Stimulated activated CD8-positive, alpha-beta memory T cell treated with anti-CD3 and anti-CD28 coated beads, Interleukin-12 subunit alpha, Interleukin-12 subunit beta, amount 100 ng/mL, for 1 hour (primary cell): ENCODE measurements at regions not wholly inside any gene's neighbourhood (a gene's known extent, or its start where the extent isn't known, plus 50 kb on each side); places are given as distances from the start of the nearest gene placed in this dataset.
"Not testable (repeated sequence)": the region's sequence is repeated elsewhere in the genome, so short reads cannot be mapped to it uniquely, and the experiment has no call there.

Experiments
- DNase-seq: peaks from one replicate; pipeline ENCODE4 v3.0.0-alpha.2; 2020; ENCODE audit warnings: low read depth

DNA sequence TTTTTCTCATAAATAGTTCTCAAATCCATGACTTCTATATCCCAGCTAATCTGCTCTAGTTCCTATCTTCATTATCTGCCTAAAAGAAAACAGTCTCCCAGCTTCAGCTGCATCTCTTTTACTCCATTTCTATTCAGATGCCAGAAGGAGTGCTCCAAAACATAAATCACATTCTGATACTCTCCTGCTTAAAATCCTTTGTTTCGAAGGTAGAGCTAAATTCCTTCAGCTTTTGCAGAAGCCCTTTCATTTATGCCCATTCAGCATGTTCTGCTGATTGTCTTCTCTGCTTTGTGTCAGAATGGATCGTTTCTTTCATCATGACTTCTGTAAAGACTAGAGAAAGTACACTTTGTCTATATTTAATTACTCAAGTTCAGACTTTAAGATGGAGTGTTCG lies 440.1 kb upstream of the SMIM31 start:
- DNase-seq: no peak

- no peak for DNase-seq
Observed at GRCh38 chr4:164318350-164318749, 435.6 kb upstream of the SMIM31 start.

- DNase-seq: no peak
Observed at GRCh38 chr4:164319688-164320087, 434.2 kb upstream of the SMIM31 start.

DNA sequence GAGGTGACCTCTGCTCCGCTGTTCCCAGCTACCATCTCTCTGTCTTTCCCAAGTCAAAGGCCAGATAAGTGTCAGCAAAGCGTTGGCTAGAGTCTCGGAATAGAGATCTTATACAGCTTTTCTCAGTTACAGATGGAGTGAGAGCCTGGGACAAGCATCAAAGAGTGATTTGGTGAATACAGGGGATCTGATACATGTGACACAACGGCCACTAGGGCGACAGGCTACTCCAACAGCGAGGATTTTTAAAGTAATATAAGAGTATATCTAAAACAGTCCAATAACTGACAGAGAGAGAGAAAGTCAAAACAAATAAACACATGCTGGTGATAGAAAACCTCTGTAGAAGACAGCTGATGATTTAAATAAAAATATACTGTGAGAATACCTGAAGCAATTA lies 433.1 kb upstream of the SMIM31 start:
- DNase-seq: no peak

- no peak for DNase-seq
Observed at GRCh38 chr4:164326056-164326455, 427.9 kb upstream of the SMIM31 start.

DNA sequence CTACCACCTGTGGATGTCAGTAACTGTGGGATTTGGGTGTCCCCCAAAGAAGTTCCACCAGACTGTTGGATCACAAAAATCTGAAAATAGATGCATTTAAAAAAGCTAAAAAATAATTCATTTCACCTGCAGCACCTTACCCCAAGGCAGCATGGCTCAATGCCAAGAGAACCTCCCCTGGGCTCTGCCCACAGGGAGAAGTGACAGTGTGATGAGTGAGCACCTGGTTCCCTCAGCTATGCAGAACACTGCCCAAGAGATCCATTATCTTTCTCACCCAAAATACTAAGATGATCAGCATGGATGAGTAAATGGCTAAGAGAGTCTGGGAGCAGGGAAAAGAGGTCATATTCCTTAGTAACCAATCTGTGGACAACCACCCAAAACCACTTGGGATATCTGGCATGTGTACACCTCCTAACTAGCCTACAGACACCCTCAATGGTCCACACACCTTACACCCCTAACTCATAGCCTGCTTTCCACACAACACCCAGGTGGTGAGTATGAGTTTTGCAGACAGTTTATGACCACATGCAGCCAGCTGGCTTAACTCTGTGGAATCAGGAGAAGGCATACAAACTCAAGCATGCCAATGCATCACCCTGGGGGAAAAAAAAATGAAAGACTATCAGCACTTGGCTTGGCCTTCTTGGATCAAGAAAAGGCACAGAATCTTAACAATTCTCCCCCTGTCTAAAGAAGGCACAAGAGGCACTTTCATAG lies 416.5 kb upstream of the SMIM31 start:
- no peak for DNase-seq

- DNase-seq: no peak
Observed at GRCh38 chr4:164343472-164343976, 410.4 kb upstream of the SMIM31 start.

GRCh38 chr4:164345756-164346155 lies 408.2 kb upstream of the SMIM31 start:
- DNase-seq: no peak

GRCh38 chr4:164350061-164350460 lies 403.9 kb upstream of the SMIM31 start:
- DNase-seq: no peak

- DNase-seq: not testable (repeated sequence)
Observed at GRCh38 chr4:164350716-164351115, 403.2 kb upstream of the SMIM31 start.

GRCh38 chr4:164357957-164358356 lies 396.0 kb upstream of the SMIM31 start:
- DNase-seq: no peak

DNA sequence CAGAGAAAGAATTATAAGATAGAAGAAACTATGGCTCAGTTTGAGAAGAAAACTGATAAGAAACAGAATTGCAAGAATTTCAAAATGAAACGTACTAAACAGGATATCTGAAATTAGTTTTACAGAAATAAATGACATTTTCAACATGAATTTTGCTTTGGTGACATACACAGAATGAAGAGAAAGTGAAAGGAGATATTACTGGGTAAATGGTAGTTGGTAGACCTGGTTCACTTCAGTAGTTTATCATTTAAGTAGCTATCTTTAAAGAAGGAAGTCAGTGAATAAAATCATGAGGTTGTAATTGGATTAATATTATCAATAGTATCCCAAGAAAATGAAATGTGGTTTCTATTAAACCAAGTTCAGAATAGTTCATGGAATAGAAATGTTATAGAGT lies 395.5 kb upstream of the SMIM31 start:
- DNase-seq: no peak

DNA sequence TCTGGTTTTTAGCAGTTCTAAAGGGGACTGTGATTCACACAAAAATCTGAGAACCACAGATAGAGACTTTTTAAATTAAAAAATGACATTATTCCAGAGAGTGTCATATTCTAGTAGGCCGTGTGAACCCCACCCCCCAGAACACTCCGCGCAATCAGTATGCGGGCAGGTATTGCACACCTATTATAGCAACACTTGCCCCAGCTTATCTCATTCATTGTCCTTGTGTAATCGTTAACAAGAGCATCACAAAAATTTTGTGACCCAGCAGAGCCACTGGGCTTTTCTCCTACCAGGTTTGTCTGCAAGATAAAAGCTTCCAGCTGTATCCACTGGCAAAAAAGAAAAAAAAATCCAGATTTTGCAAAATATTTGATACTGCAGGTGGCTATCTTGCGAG lies 394.1 kb upstream of the SMIM31 start:
- DNase-seq: no peak

DNA sequence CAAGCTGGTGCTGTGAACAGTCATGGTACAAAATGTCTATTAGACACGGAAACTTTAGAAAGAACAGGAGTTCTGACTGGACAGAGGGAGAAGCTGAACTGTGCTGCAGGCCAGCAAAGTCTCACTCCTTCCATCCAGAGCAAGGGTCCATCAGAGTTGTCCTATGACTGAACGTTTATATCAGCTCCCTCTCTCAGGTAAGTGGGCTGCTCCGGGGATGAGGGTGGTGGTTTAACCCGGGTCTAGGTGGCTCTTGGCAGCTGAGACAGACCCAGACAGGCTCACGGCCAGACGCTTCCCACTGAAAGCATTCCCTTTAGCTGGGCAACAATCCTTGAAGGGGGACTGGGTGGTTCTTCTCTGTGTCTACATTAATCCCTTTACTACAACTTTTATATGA lies 385.0 kb upstream of the SMIM31 start:
- DNase-seq: no peak

- DNase-seq: no peak
Observed at GRCh38 chr4:164373021-164373420, 380.9 kb upstream of the SMIM31 start.

DNA sequence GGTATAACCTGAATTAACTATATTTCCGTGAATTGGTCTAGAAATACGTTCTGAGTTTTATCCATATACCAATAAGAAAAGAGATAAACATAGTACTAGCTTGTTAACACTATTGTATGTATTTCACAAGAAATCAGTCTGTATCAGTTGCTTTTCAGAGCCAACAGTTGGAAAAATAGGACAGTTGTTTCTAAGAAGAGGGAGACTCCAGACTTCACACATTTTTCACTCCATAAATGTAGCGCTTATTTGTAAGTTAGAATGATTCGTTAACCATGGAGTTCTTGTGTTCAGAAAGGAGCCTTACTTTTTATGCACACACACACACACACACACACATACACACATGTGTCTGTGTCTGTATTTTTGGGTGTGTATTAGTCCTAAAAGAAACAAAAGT lies 376.7 kb upstream of the SMIM31 start:
- no peak for DNase-seq

GRCh38 chr4:164378361-164378760 lies 375.6 kb upstream of the SMIM31 start:
- DNase-seq: no peak

DNA sequence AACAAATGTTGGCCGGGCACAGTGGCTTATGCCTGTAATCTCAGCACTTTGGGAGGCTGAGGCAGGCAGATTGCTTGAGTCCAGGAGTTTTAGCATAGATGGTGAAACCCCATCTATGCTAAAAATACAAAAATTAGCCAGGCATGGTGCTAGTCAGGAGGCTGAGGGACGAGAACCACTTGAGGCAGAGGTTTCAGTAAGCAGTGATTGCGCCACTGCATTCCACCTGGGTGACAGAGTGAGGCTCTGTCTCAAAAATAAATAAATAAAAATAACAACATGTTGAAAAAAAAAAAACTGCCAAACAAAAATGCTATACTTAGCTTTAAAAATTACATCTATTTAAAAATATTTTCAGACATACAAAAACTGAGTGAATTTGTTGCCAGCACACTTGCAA lies 374.2 kb upstream of the SMIM31 start:
- no peak for DNase-seq

GRCh38 chr4:164381859-164382258 lies 372.1 kb upstream of the SMIM31 start:
- no peak for DNase-seq

DNA sequence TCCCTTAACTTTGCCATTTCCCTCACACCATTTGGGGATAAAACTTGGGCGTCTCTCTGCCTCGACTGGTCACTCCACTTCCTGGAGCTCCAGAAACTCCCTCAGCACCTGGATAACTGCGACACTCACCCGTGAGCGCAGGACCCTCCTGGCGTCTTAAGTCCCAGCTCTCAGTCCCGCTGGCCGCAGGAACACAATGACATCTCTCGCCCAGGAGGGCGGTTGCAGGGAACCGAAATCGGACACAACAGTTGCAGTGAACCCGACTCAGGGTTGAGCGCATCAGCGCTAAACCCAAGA lies 370.9 kb upstream of the SMIM31 start:
- no peak for DNase-seq

DNA sequence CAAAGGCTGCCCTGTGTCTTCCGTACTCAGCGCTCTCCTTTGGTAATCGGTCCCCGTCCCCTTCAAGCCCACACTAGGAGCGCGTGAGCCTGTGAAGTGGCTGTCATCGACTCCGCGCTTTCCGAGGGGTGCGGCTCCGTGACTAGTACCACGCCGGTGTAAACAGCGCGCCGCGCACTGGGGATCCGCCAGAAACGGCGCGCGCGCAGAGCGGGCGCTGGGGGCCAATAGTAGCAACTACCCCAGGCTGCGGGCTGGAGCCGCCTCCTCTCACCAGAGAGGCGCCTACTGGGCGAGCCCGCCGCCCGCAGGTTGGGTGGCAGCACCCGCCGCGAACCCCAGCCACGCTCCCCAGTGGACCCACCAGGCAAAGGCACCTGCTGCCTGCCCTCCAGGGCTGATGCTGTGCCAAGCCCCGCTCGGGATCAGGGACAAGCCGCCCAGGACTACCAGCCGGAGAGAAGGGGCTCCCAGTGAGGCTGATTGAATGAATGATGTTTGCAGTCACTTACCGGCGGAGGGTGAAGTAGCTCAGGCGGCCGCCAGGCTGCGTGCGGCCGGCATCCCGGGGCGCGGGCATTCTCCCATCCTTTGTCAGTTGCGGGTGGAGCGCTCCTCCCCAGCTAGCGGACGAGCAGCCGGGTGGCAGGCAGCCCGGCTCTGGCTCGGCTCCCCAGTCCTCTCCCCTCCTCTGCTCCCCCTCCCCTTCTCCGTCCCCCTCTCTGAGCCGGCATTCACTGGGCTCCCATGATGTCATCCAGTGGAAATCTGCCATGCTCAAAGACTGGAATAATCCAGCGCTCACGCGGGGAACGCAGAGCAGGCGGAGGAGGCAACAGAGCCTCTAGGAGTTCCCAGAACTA lies 370.3 kb upstream of the SMIM31 start:
- DNase-seq: no peak

GRCh38 chr4:164384416-164384815 lies 369.5 kb upstream of the SMIM31 start:
- DNase-seq: no peak

DNA sequence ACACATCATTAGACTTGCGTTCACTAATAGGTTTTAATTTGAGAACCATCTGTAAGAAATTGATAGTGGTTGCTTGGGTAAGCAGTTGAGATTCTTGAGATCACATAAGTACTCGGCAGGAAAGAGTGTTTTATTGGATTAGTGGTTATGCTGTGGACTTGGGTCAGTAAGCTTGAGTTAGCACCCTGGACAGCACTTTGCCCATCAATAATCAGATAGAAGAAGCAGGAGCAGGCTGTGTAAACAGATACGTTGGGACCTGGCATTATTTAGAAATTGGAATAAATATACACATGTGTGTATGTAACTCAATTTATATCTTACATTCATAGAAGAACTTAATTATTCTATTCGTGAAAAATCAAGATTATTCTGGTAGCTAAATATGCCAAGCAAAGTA lies 357.5 kb upstream of the SMIM31 start:
- DNase-seq: no peak

- DNase-seq: no peak
Observed at GRCh38 chr4:164402554-164402953, 351.4 kb upstream of the SMIM31 start.
